Thyroid gland (tissue), 4 donors: ENCODE measurements at regions not wholly inside any gene's neighbourhood (a gene's known extent, or its start where the extent isn't known, plus 50 kb on each side); places are given as distances from the start of the nearest gene placed in this dataset.

Source experiments
- CTCF ChIP-seq, 6 experiments: fragments of 200-600 bp in 3 of 6; fragments of 450-650 bp in 3 of 6; sonication (generic) in 3 of 6; IDR thresholded peaks; one replicate each; pipeline ENCODE4 v1.5.1; 2016 to 2019; ENCODE audit warnings: antibody characterized with exemption in 6 of 6, mild to moderate bottlenecking in 2 of 6, inconsistent platforms in 1 of 6, moderate library complexity in 1 of 6
- POLR2A ChIP-seq, 2 donors: fragments of 450-650 bp; IDR thresholded peaks; one replicate each; pipeline ENCODE4 v1.6.1; 2017; ENCODE audit warnings: antibody characterized with exemption in 2 of 2, mild to moderate bottlenecking in 2 of 2, moderate library complexity in 1 of 2

DNA sequence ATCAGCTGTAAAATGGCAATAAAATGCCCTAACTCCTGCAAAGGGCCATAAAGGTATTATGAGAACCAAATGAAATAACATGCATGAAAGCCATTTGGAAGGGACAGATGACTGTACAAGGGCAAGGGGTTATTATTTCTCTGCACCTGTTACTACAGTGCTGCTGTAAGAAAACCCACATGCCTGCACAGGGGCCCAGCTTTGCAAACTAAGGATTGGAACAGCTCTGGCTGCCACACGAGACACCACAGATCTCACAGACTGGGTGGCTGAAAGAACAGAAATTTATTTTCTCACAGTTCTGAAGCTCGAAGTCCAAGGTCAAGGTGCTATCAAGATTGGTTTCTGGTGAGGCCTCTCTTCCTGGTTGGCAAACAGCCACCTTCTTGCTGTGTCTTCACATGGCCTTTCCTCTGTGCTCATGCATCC is 409.0 kb upstream of the NRP1 start:
- TF ChIP-seq CTCF (IDR thresholded peaks at IDR 0.05) (no peak), POLR2A (IDR thresholded peaks at IDR 0.05) (no peak)
